GM19463 (cell line): ENCODE measurements at regions not wholly inside any gene's neighbourhood (a gene's known extent, or its start where the extent isn't known, plus 50 kb on each side); places are given as distances from the start of the nearest gene placed in this dataset.

Experiments
- ATAC-seq: cut with Tn5 transposase; IDR thresholded peaks from one replicate; pipeline ENCODE4 v1.9.1; 2021; ENCODE audit warnings: mild to moderate bottlenecking, moderate library complexity; ENCODE audit not compliant: unreplicated experiment

DNA sequence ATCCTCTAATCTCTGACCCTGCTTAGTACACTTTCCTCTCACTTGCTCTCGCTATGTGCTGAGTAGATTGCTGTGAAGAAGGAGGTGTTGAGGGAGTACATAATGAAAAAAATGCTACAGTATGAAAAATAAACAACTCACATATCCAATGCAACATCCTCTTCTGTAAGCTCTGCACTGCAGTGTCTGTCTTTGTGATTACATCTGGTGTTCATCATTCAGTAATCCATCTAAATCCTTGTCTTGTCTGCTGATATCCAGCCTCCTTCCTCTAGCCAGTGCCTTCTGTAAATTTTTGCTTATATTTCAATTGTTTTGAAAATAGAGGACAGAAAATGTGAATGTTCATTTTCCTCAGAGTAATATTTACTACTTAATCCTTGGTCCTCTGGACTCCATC, 57.4 kb upstream of the CDH12 start:
- no peak for ATAC-seq

DNA sequence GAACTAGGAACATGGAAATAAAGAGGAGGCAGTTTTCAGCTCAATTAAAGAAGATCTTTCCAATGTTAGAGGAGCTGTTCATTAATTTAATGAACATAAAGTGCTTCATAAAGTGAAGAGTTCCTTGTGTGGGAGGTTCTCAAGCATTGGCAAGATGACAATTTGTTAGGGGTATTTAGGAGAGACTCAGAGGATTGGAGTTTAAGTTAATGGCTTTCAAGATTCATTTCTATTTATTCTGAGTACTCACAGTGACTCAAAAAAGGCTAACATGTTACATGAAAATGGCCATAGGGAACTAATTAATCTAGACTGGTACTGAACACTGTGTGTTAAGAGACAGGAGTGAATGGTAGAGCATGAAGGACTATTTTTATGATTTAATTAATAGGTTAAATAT, 55.4 kb upstream of the CDH12 start:
- ATAC-seq: no peak

DNA sequence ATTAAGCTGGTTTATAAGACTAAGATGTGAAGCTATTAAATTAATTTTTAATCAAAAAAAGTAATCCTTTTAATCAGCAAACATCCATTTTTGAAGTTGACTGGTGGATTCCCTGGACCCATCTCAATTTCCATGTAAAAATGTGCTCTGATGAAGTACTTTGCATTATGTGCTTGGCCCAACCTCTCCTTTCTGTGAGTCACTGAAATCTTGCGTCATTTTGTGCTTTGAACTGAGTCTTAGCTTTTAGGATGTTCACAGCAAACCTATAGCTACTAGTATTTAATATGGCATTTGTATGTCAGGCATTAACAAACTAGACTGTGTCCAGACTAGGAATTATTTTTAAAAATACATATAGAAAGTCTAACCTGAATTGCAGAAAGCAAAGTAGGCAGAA, 55.0 kb upstream of the CDH12 start:
- ATAC-seq: no peak
